ENCODE measurements at regions not wholly inside any gene's neighbourhood (a gene's known extent, or its start where the extent isn't known, plus 50 kb on each side); places are given as distances from the start of the nearest gene placed in this dataset.
"Not testable (repeated sequence)": the region's sequence is repeated elsewhere in the genome, so short reads cannot be mapped to it uniquely, and the experiment has no call there.

GRCh38 chr9:25121811-25122210, 556.4 kb downstream of the TUSC1 start:
- DNase-seq (no peak), ATAC-seq (no peak)
- intact Hi-C loops (cut with DNase I), result no loop called here

GRCh38 chr9:25119041-25119440, 559.2 kb downstream of the TUSC1 start:
- Histone ChIP-seq H3K4me3 (no peak overlapping the region), H3K27ac (no peak overlapping the region), H3K9me3 (no peaks in the 10 kb centered on the region), H3K4me1 (no peaks in the 10 kb centered on the region), H3K36me3 (ENCODE audit: insufficient read depth in 1 of 2, low read depth in 1 of 2) (no peaks in the 10 kb centered on the region), H3K27me3 (ENCODE audit: insufficient read depth in 3 of 3, low read length in 2 of 3) (no peaks in the 10 kb centered on the region)
- ATAC-seq (no peak), DNase-seq (no peak)
- intact Hi-C loops (cut with DNase I), result no loop called here
- TF ChIP-seq CTCF (IDR thresholded peaks at IDR 0.05), result no peak
- WGBS, 3 donors, result 45 to 53% (median 51%) methylated on average over 3 of the region's 3 CpGs

More at GRCh38 chr9:25121811-25122210, 556.4 kb downstream of the TUSC1 start:
- no peaks in the 10 kb centered on the region for H3K9me3 ChIP-seq
- H3K27me3 ChIP-seq (ENCODE audit: insufficient read depth in 3 of 3, low read length in 2 of 3), result no peaks in the 10 kb centered on the region
- no peak overlapping the region for H3K4me3 ChIP-seq
- no peak overlapping the region for H3K27ac ChIP-seq
- no peak for TF ChIP-seq CTCF (IDR thresholded peaks at IDR 0.05)
- no peaks in the 10 kb centered on the region for H3K36me3 ChIP-seq (ENCODE audit: insufficient read depth in 1 of 2, low read depth in 1 of 2)
- H3K4me1 ChIP-seq, result no peaks in the 10 kb centered on the region

DNA sequence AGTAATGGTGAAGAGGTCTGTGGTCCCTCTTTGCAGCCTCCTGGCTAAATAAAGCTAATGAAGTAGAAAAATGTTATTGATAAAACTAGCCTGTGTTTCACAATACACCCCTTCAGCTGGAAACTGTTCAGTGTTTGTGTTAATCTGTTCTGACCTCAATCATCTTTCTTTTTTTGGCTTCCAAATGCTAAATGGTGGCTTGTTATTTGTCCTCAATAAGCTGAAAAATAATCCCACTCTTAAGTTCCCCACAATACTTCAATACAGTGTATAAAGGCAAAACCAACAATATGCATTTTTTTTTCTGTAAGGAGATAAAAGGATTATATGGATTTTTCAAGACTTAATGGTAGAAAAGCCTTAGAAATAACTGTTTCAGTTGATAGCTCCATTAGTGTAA, 560.5 kb downstream of the TUSC1 start:
- DNase-seq (no peak), ATAC-seq (no peak)
- Histone ChIP-seq H3K27me3 (ENCODE audit: insufficient read depth in 3 of 3, low read length in 2 of 3) (no peaks in the 10 kb centered on the region), H3K27ac (no peak overlapping the region), H3K4me3 (no peak overlapping the region), H3K4me1 (no peaks in the 10 kb centered on the region), H3K36me3 (ENCODE audit: insufficient read depth in 1 of 2, low read depth in 1 of 2) (no peaks in the 10 kb centered on the region), H3K9me3 (no peaks in the 10 kb centered on the region)
- intact Hi-C loops (cut with DNase I), result no loop called here
- TF ChIP-seq CTCF (IDR thresholded peaks at IDR 0.05), result no peak

DNA sequence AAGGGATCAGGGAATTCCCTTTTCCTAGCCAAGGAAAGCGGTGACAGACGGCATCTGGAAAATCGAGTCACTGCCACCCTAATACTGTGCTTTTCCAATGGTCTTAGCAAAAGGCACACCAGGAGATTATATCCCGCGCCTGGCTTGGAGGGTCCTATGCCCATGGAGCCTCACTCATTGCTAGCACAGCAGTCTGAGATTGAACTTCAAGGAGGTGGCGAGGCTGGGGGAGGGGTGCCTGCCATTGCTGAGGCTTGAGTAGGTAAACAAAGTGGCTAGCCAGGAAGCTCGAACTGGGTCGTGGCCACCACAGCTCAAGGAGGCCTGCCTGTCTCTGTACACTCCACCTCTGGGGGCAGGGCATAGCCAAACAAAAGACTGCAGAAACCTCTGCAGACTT, 556.5 kb upstream of the IZUMO3 start:
- not testable (repeated sequence) for H3K4me3 ChIP-seq

DNA sequence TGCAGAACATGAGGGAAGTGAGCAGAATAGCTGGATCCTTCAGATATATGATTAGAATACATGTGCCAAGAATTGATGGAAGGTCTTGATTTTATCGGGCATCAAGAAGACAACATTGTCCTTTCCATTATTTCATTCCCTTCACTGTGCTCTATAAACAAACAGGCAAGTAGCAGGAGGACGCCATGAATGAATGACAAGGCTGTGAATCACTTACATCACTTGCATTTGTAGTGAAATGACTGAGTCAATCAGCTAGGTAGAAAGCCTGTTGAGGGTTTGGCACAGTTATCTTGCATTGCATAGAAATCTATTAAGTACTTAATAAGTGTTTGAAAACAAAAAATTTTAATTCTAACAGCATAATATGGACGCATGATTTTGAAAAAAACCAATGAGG, 548.8 kb upstream of the IZUMO3 start:
- intact Hi-C loops (cut with DNase I), result no loop called here
- H3K27me3 ChIP-seq (ENCODE audit: insufficient read depth in 3 of 3, low read length in 2 of 3), result no peaks in the 10 kb centered on the region
- H3K4me3 ChIP-seq, result no peak overlapping the region
- no peaks in the 10 kb centered on the region for H3K36me3 ChIP-seq (ENCODE audit: insufficient read depth in 1 of 2, low read depth in 1 of 2)
- ATAC-seq (no peak), DNase-seq (no peak)
- H3K27ac ChIP-seq, result no peak overlapping the region
- WGBS, 3 donors, result 82 to 91% (median 84%) methylated on average over 3 of the region's 3 CpGs
- no peaks in the 10 kb centered on the region for H3K9me3 ChIP-seq
- no peaks in the 10 kb centered on the region for H3K4me1 ChIP-seq
- no peak for TF ChIP-seq CTCF (IDR thresholded peaks at IDR 0.05)

More for the DNA sequence above, 556.5 kb upstream of the IZUMO3 start:
- ATAC-seq; H3K9me3 ChIP-seq; intact Hi-C loops (cut with DNase I); H3K36me3 ChIP-seq (ENCODE audit: insufficient read depth in 1 of 2, low read depth in 1 of 2); H3K27me3 ChIP-seq (ENCODE audit: insufficient read depth in 3 of 3, low read length in 2 of 3); H3K4me1 ChIP-seq; H3K27ac ChIP-seq: not testable (repeated sequence)
- DNase-seq, result peak in 1 of 2 donors; percentile 18
- WGBS, 3 donors, result 94 to 99% (median 95%) methylated on average over 8 of the region's 8 CpGs

Data from psoas muscle (tissue), 7 donors.